CD4-positive, alpha-beta T cell treated with Interleukin-4 for 1 hour (primary cell): ENCODE measurements at regions not wholly inside any gene's neighbourhood (a gene's known extent, or its start where the extent isn't known, plus 50 kb on each side); places are given as distances from the start of the nearest gene placed in this dataset.

ENCODE experiments used
- DNase-seq, 2 donors: peaks; one replicate each; pipeline ENCODE4 v3.0.0-alpha.2; 2020 to 2022

- DNase-seq, result no peak
Measured at GRCh38 chr11:134759855-134760254, 347.8 kb upstream of the B3GAT1 start.

- no peak for DNase-seq
Measured at GRCh38 chr11:134759274-134759673, 347.2 kb upstream of the B3GAT1 start.

GRCh38 chr11:134758342-134758931 lies 346.4 kb upstream of the B3GAT1 start:
- no peak for DNase-seq

GRCh38 chr11:134757633-134758032 lies 345.6 kb upstream of the B3GAT1 start:
- DNase-seq, result no peak

- no peak for DNase-seq
Measured at GRCh38 chr11:134756811-134757540, 344.9 kb upstream of the B3GAT1 start.

- no peak for DNase-seq
Measured at GRCh38 chr11:134755535-134755934, 343.5 kb upstream of the B3GAT1 start.

- no peak for DNase-seq
Measured at GRCh38 chr11:134754521-134755198, 342.6 kb upstream of the B3GAT1 start.

- no peak for DNase-seq
Measured at GRCh38 chr11:134753771-134754520, 341.9 kb upstream of the B3GAT1 start.

- no peak for DNase-seq
Measured at GRCh38 chr11:134752964-134753770, 341.1 kb upstream of the B3GAT1 start.

- DNase-seq, result no peak
Measured at GRCh38 chr11:134752526-134752925, 340.5 kb upstream of the B3GAT1 start.

- DNase-seq, result no peak
Measured at GRCh38 chr11:134751766-134752165, 339.7 kb upstream of the B3GAT1 start.

- no peak for DNase-seq
Measured at GRCh38 chr11:134751031-134751585, 339.1 kb upstream of the B3GAT1 start.

- DNase-seq, result no peak
Measured at GRCh38 chr11:134750619-134751018, 338.6 kb upstream of the B3GAT1 start.

- no peak for DNase-seq
Measured at GRCh38 chr11:134749040-134749839, 337.2 kb upstream of the B3GAT1 start.

GRCh38 chr11:134746609-134747008 lies 334.6 kb upstream of the B3GAT1 start:
- no peak for DNase-seq

GRCh38 chr11:134745456-134745855 lies 333.4 kb upstream of the B3GAT1 start:
- no peak for DNase-seq

- no peak for DNase-seq
Measured at GRCh38 chr11:134743820-134744195, 331.8 kb upstream of the B3GAT1 start.

- no peak for DNase-seq
Measured at GRCh38 chr11:134742956-134743819, 331.1 kb upstream of the B3GAT1 start.

GRCh38 chr11:134742224-134742612 lies 330.2 kb upstream of the B3GAT1 start:
- no peak for DNase-seq

- DNase-seq, result no peak
Measured at GRCh38 chr11:134741453-134742223, 329.6 kb upstream of the B3GAT1 start.
